Caco-2 (cell line): ENCODE measurements at regions not wholly inside any gene's neighbourhood (a gene's known extent, or its start where the extent isn't known, plus 50 kb on each side); places are given as distances from the start of the nearest gene placed in this dataset.
A peak's percentile ranks its signal among the peaks of the same experiment; 100 is the strongest.

Source experiments
- BruUV-seq: library from RNA; stranded (reverse); fragments of 400-500 nt; replicated peaks from 2 replicates; lab custom pipeline; 2021; lab: Mats Ljungman, UMichigan
- CTCF ChIA-PET: fragments of 300-600 bp; sonication (Branson Sonifier 250); formaldehyde crosslinking; loops from one replicate; lab custom pipeline; 2022; ENCODE audit warnings: antibody characterized with exemption; lab: Charles Lee
- POLR2A ChIA-PET: fragments of 300-600 bp; sonication (Branson Sonifier 250); formaldehyde crosslinking; loops from one replicate; lab custom pipeline; 2022; ENCODE audit warnings: antibody characterized with exemption; lab: Charles Lee
- DNase-seq, 2 experiments: peaks; one replicate each; pipeline versions ENCODE4 v3.0.0 to v3.0.0-alpha.2; 2020 to 2022
- H3K27me3 ChIP-seq: replicated peaks from 2 replicates; pipeline ENCODE4 v1.6.0; 2011; ENCODE audit warnings: low read length; ENCODE audit not compliant: control insufficient read depth, insufficient read depth
- H3K36me3 ChIP-seq: 2 replicates; pipeline ENCODE4 v1.5.1; 2011; ENCODE audit warnings: low read length; ENCODE audit not compliant: control insufficient read depth, insufficient read depth
- H3K4me1 ChIP-seq: fragments of 250-450 bp; sonication (Bioruptor Pico); 2 replicates; pipeline ENCODE4 v1.5.1; 2020; ENCODE audit warnings: mild to moderate bottlenecking
- H3K4me3 ChIP-seq: 2 replicates; pipeline ENCODE4 v1.5.1; 2011; ENCODE audit warnings: low read depth, mild to moderate bottlenecking, control low read depth, low read length
- H3K9me3 ChIP-seq: fragments of 250-450 bp; sonication (Bioruptor Pico); 2 replicates; pipeline ENCODE4 v1.5.1; 2020; ENCODE audit warnings: mild to moderate bottlenecking, moderate library complexity
- H3K27ac Mint-ChIP-seq: one replicate; pipeline ENCODE4 v1.8.0; 2022; ENCODE audit warnings: mixed read lengths; ENCODE audit not compliant: unreplicated experiment
- H3K27me3 Mint-ChIP-seq: one replicate; pipeline ENCODE4 v1.8.0; 2022; ENCODE audit warnings: mixed read lengths; ENCODE audit not compliant: insufficient read depth, unreplicated experiment
- H3K36me3 Mint-ChIP-seq: one replicate; pipeline ENCODE4 v1.8.0; 2022; ENCODE audit warnings: mild to moderate bottlenecking, mixed read lengths; ENCODE audit not compliant: insufficient read depth, unreplicated experiment
- H3K4me1 Mint-ChIP-seq: one replicate; pipeline ENCODE4 v1.8.0; 2022; ENCODE audit warnings: low read depth, mixed read lengths; ENCODE audit not compliant: unreplicated experiment
- H3K4me3 Mint-ChIP-seq: one replicate; pipeline ENCODE4 v1.8.0; 2022; ENCODE audit warnings: mild to moderate bottlenecking, moderate library complexity, mixed read lengths; ENCODE audit not compliant: unreplicated experiment
- H3K9me3 Mint-ChIP-seq: one replicate; pipeline ENCODE4 v1.8.0; 2022; ENCODE audit warnings: mixed read lengths; ENCODE audit not compliant: unreplicated experiment
- CTCF ChIP-seq, 2 experiments: fragments of 200-600 bp in 1 of 2; IDR thresholded peaks; 1 replicate in 1 of 2; 2 replicates in 1 of 2; pipeline versions ENCODE4 v1.5.1 to v1.8.0; 2011 to 2022; ENCODE audit warnings: antibody characterized with exemption in 1 of 2, control low read depth in 1 of 2, inconsistent platforms in 1 of 2, low read depth in 1 of 2, low read length in 1 of 2, mild to moderate bottlenecking in 1 of 2, moderate library complexity in 1 of 2; ENCODE audit not compliant: insufficient read depth in 1 of 2, severe bottlenecking in 1 of 2, unreplicated experiment in 1 of 2
- intact Hi-C: fragments of 100-400 bp; cut with micrococcal nuclease; formaldehyde crosslinking; loops from one replicate; pipeline ENCODE4 v1.10.0; 2022; ENCODE audit not compliant: unreplicated experiment

GRCh38 chr12:128004383-128004938, 262.5 kb upstream of the TMEM132C start:
- no peaks in the 10 kb centered on the region for H3K27me3 Mint-ChIP-seq
- Histone ChIP-seq H3K27me3 (no peaks in the 10 kb centered on the region), H3K36me3 (no peaks in the 10 kb centered on the region), H3K9me3 (no peaks in the 10 kb centered on the region), H3K4me3 (no peak overlapping the region), H3K4me1 (no peaks in the 10 kb centered on the region)
- peak overlapping the region; percentile 49 for H3K4me3 Mint-ChIP-seq
- H3K4me1 Mint-ChIP-seq: no peaks in the 10 kb centered on the region
- CTCF ChIA-PET: no interaction called here
- H3K27ac Mint-ChIP-seq: no peak overlapping the region
- H3K36me3 Mint-ChIP-seq: no peaks in the 10 kb centered on the region
- TF ChIP-seq CTCF (IDR thresholded peaks at IDR 0.05; ENCODE audit: insufficient read depth in 1 of 2, low read depth in 1 of 2, low read length in 1 of 2, severe bottlenecking in 1 of 2, unreplicated experiment in 1 of 2): no peak
- no peak for DNase-seq
- H3K9me3 Mint-ChIP-seq: no peaks in the 10 kb centered on the region
- no TSS peak for BruUV-seq
- intact Hi-C loops: no loop called here
- POLR2A ChIA-PET: no interaction called here

- Histone ChIP-seq H3K4me1 (no peaks in the 10 kb centered on the region), H3K4me3 (no peak overlapping the region), H3K36me3 (no peaks in the 10 kb centered on the region), H3K27me3 (no peaks in the 10 kb centered on the region), H3K9me3 (no peaks in the 10 kb centered on the region)
- Mint-ChIP-seq H3K4me3 (no peak overlapping the region), H3K27me3 (no peaks in the 10 kb centered on the region), H3K27ac (no peak overlapping the region), H3K36me3 (no peaks in the 10 kb centered on the region), H3K4me1 (no peaks in the 10 kb centered on the region), H3K9me3 (no peaks in the 10 kb centered on the region)
- no peak for TF ChIP-seq CTCF (IDR thresholded peaks at IDR 0.05; ENCODE audit: insufficient read depth in 1 of 2, low read depth in 1 of 2, low read length in 1 of 2, severe bottlenecking in 1 of 2, unreplicated experiment in 1 of 2)
- ChIA-PET CTCF (no interaction called here), POLR2A (no interaction called here)
- no TSS peak for BruUV-seq
- intact Hi-C loops: no loop called here
- DNase-seq: no peak
Observed at GRCh38 chr12:128007250-128007649, 259.7 kb upstream of the TMEM132C start.

- H3K27me3 Mint-ChIP-seq: no peaks in the 10 kb centered on the region
- ChIA-PET POLR2A (no interaction called here), CTCF (no interaction called here)
- no peaks in the 10 kb centered on the region for H3K27me3 ChIP-seq
- no peaks in the 10 kb centered on the region for H3K9me3 Mint-ChIP-seq
- intact Hi-C loops: no loop called here
- H3K4me1 Mint-ChIP-seq: no peaks in the 10 kb centered on the region
- no peaks in the 10 kb centered on the region for H3K36me3 Mint-ChIP-seq
- BruUV-seq: no TSS peak
- no peak for DNase-seq
- H3K36me3 ChIP-seq: no peaks in the 10 kb centered on the region
- H3K9me3 ChIP-seq: no peaks in the 10 kb centered on the region
- no peak overlapping the region for H3K27ac Mint-ChIP-seq
- no peaks in the 10 kb centered on the region for H3K4me1 ChIP-seq
- H3K4me3 ChIP-seq: no peak overlapping the region
- TF ChIP-seq CTCF (IDR thresholded peaks at IDR 0.05; ENCODE audit: insufficient read depth in 1 of 2, low read depth in 1 of 2, low read length in 1 of 2, severe bottlenecking in 1 of 2, unreplicated experiment in 1 of 2): no peak
- no peak overlapping the region for H3K4me3 Mint-ChIP-seq
Observed at GRCh38 chr12:128008341-128008740, 258.6 kb upstream of the TMEM132C start.
